Activated CD8-positive, alpha-beta memory T cell treated with anti-CD3 and anti-CD28 coated beads for 36 hours (primary cell): ENCODE measurements at regions not wholly inside any gene's neighbourhood (a gene's known extent, or its start where the extent isn't known, plus 50 kb on each side); places are given as distances from the start of the nearest gene placed in this dataset.
"Not testable (repeated sequence)": the region's sequence is repeated elsewhere in the genome, so short reads cannot be mapped to it uniquely, and the experiment has no call there.

Experiments
- CTCF ChIA-PET: fragments of 350-600 bp; sonication (Branson Sonifier 250); formaldehyde crosslinking; loops from one replicate; lab custom pipeline; 2021; ENCODE audit warnings: antibody characterized with exemption; lab: Charles Lee
- POLR2A ChIA-PET: fragments of 350-600 bp; sonication (Branson Sonifier 250); formaldehyde crosslinking; loops from one replicate; lab custom pipeline; 2021; ENCODE audit warnings: antibody characterized with exemption; lab: Charles Lee

- ChIA-PET CTCF (no interaction called here), POLR2A (no interaction called here)
Observed at GRCh38 chr5:163867324-163867723, 361.9 kb downstream of the MAT2B start.

- CTCF ChIA-PET: no interaction called here
- POLR2A ChIA-PET: no interaction called here
Observed at GRCh38 chr5:163867738-163868137, 362.3 kb downstream of the MAT2B start.

- ChIA-PET POLR2A (no interaction called here), CTCF (no interaction called here)
Observed at GRCh38 chr5:163869581-163869980, 364.2 kb downstream of the MAT2B start.

- POLR2A ChIA-PET: no interaction called here
- CTCF ChIA-PET: no interaction called here
Observed at GRCh38 chr5:163870441-163870840, 365.0 kb downstream of the MAT2B start.

- POLR2A ChIA-PET: no interaction called here
- CTCF ChIA-PET: no interaction called here
Observed at GRCh38 chr5:163874431-163874830, 369.0 kb downstream of the MAT2B start.

- CTCF ChIA-PET, POLR2A ChIA-PET: not testable (repeated sequence)
Observed at GRCh38 chr5:163874912-163875311, 369.5 kb downstream of the MAT2B start.

GRCh38 chr5:163877865-163878264 lies 372.4 kb downstream of the MAT2B start:
- ChIA-PET CTCF (no interaction called here), POLR2A (no interaction called here)

- ChIA-PET CTCF (no interaction called here), POLR2A (no interaction called here)
Observed at GRCh38 chr5:163878490-163878889, 373.1 kb downstream of the MAT2B start.

- CTCF ChIA-PET: no interaction called here
- POLR2A ChIA-PET: no interaction called here
Observed at GRCh38 chr5:163880302-163880701, 374.9 kb downstream of the MAT2B start.

- ChIA-PET CTCF (no interaction called here), POLR2A (no interaction called here)
Observed at GRCh38 chr5:163885117-163885516, 379.7 kb downstream of the MAT2B start.

- ChIA-PET POLR2A (no interaction called here), CTCF (no interaction called here)
Observed at GRCh38 chr5:163887854-163888253, 382.4 kb downstream of the MAT2B start.

GRCh38 chr5:163888366-163888765 lies 382.9 kb downstream of the MAT2B start:
- ChIA-PET CTCF (no interaction called here), POLR2A (no interaction called here)

- ChIA-PET POLR2A (no interaction called here), CTCF (no interaction called here)
Observed at GRCh38 chr5:163889369-163889768, 383.9 kb downstream of the MAT2B start.

- ChIA-PET CTCF (no interaction called here), POLR2A (no interaction called here)
Observed at GRCh38 chr5:163890261-163890660, 384.8 kb downstream of the MAT2B start.

GRCh38 chr5:163893281-163893680 lies 387.9 kb downstream of the MAT2B start:
- POLR2A ChIA-PET: no interaction called here

GRCh38 chr5:163894645-163895044 lies 389.2 kb downstream of the MAT2B start:
- ChIA-PET CTCF (no interaction called here), POLR2A (no interaction called here)

More at GRCh38 chr5:163893281-163893680, 387.9 kb downstream of the MAT2B start:
- CTCF ChIA-PET: no interaction called here

- CTCF ChIA-PET: no interaction called here
- POLR2A ChIA-PET: no interaction called here
Observed at GRCh38 chr5:163898873-163899272, 393.5 kb downstream of the MAT2B start.

- CTCF ChIA-PET, POLR2A ChIA-PET: not testable (repeated sequence)
Observed at GRCh38 chr5:163907783-163908182, 402.4 kb downstream of the MAT2B start.

GRCh38 chr5:163908253-163908652 lies 402.8 kb downstream of the MAT2B start:
- CTCF ChIA-PET: no interaction called here
- POLR2A ChIA-PET: no interaction called here

- ChIA-PET POLR2A (no interaction called here), CTCF (no interaction called here)
Observed at GRCh38 chr5:163910226-163910625, 404.8 kb downstream of the MAT2B start.

- ChIA-PET POLR2A (no interaction called here), CTCF (no interaction called here)
Observed at GRCh38 chr5:163912046-163912445, 406.6 kb downstream of the MAT2B start.

GRCh38 chr5:163913548-163913947 lies 408.1 kb downstream of the MAT2B start:
- CTCF ChIA-PET: no interaction called here

More at GRCh38 chr5:163913548-163913947, 408.1 kb downstream of the MAT2B start:
- POLR2A ChIA-PET: no interaction called here
